ENCODE measurements at regions not wholly inside any gene's neighbourhood (a gene's known extent, or its start where the extent isn't known, plus 50 kb on each side); places are given as distances from the start of the nearest gene placed in this dataset.

GRCh38 chr13:74758188-74758587, 624.0 kb upstream of the KLF12 start:
- no peak overlapping the region for H3K4me3 ChIP-seq
- in situ Hi-C loops (cut with MboI; ENCODE audit: low sequenced_read_pairs in 4 of 4) (no loop called here), intact Hi-C loops (cut with DNase I; ENCODE audit: low total_unique reads) (no loop called here)
- TF ChIP-seq POLR2A (IDR thresholded peaks at IDR 0.05): no peak
- no peak for TF ChIP-seq CTCF (IDR thresholded peaks at IDR 0.05 in 4 of 5, conservative IDR thresholded peaks at IDR 0.05 in 1 of 5)
- H3K9me3 ChIP-seq: no peaks in the 10 kb centered on the region
- no peak for DNase-seq
- H3K4me1 ChIP-seq: no peaks in the 10 kb centered on the region
- no peak for ATAC-seq
- H3K27me3 ChIP-seq: no peaks in the 10 kb centered on the region
- no peak overlapping the region for H3K27ac ChIP-seq
- H3K36me3 ChIP-seq: no peaks in the 10 kb centered on the region

- H3K4me3 ChIP-seq: no peak overlapping the region
- no peaks in the 10 kb centered on the region for H3K9me3 ChIP-seq
- no peaks in the 10 kb centered on the region for H3K36me3 ChIP-seq
- H3K4me1 ChIP-seq: no peaks in the 10 kb centered on the region
- H3K27me3 ChIP-seq: no peaks in the 10 kb centered on the region
- in situ Hi-C loops (cut with MboI; ENCODE audit: low sequenced_read_pairs in 4 of 4) (no loop called here), intact Hi-C loops (cut with DNase I; ENCODE audit: low total_unique reads) (no loop called here)
- ATAC-seq (no peak), DNase-seq (no peak)
- no peak for TF ChIP-seq CTCF (IDR thresholded peaks at IDR 0.05 in 4 of 5, conservative IDR thresholded peaks at IDR 0.05 in 1 of 5)
- no peak for TF ChIP-seq POLR2A (IDR thresholded peaks at IDR 0.05)
- no peak overlapping the region for H3K27ac ChIP-seq
Observed at GRCh38 chr13:74755065-74755464, 620.9 kb upstream of the KLF12 start.

GRCh38 chr13:74751739-74752138, 617.5 kb upstream of the KLF12 start:
- no peak for TF ChIP-seq CTCF (IDR thresholded peaks at IDR 0.05 in 4 of 5, conservative IDR thresholded peaks at IDR 0.05 in 1 of 5)
- TF ChIP-seq POLR2A (IDR thresholded peaks at IDR 0.05): no peak
- ATAC-seq (no peak), DNase-seq (no peak)
- Histone ChIP-seq H3K9me3 (no peaks in the 10 kb centered on the region), H3K4me3 (no peak overlapping the region), H3K27ac (no peak overlapping the region), H3K36me3 (no peaks in the 10 kb centered on the region), H3K4me1 (no peaks in the 10 kb centered on the region), H3K27me3 (no peaks in the 10 kb centered on the region)
- in situ Hi-C loops (cut with MboI; ENCODE audit: low sequenced_read_pairs in 4 of 4): no loop called here
- intact Hi-C loops (cut with DNase I; ENCODE audit: low total_unique reads): no loop called here

GRCh38 chr13:74747186-74747955, 613.2 kb upstream of the KLF12 start:
- no peaks in the 10 kb centered on the region for H3K4me1 ChIP-seq
- in situ Hi-C loops (cut with MboI; ENCODE audit: low sequenced_read_pairs in 4 of 4): no loop called here
- ATAC-seq (no peak), DNase-seq (no peak)
- no peak overlapping the region for H3K4me3 ChIP-seq
- H3K9me3 ChIP-seq: no peaks in the 10 kb centered on the region
- H3K27ac ChIP-seq: no peak overlapping the region
- H3K36me3 ChIP-seq: no peaks in the 10 kb centered on the region
- no peaks in the 10 kb centered on the region for H3K27me3 ChIP-seq
- intact Hi-C loops (cut with DNase I; ENCODE audit: low total_unique reads): no loop called here
- TF ChIP-seq POLR2A (IDR thresholded peaks at IDR 0.05): no peak
- no peak for TF ChIP-seq CTCF (IDR thresholded peaks at IDR 0.05 in 4 of 5, conservative IDR thresholded peaks at IDR 0.05 in 1 of 5)

GRCh38 chr13:74743992-74744391, 609.8 kb upstream of the KLF12 start:
- intact Hi-C loops (cut with DNase I; ENCODE audit: low total_unique reads): no loop called here

More at GRCh38 chr13:74743992-74744391, 609.8 kb upstream of the KLF12 start:
- in situ Hi-C loops (cut with MboI; ENCODE audit: low sequenced_read_pairs in 4 of 4): no loop called here
- no peak for ATAC-seq
- Histone ChIP-seq H3K36me3 (no peaks in the 10 kb centered on the region), H3K4me1 (no peaks in the 10 kb centered on the region), H3K27ac (no peak overlapping the region), H3K27me3 (no peaks in the 10 kb centered on the region), H3K9me3 (no peaks in the 10 kb centered on the region), H3K4me3 (no peak overlapping the region)
- no peak for DNase-seq
- TF ChIP-seq POLR2A (IDR thresholded peaks at IDR 0.05): no peak

Data from gastrocnemius medialis (tissue), 4 donors.